Islet of Langerhans (tissue), 1 donor: ENCODE measurements at regions not wholly inside any gene's neighbourhood (a gene's known extent, or its start where the extent isn't known, plus 50 kb on each side); places are given as distances from the start of the nearest gene placed in this dataset.

ENCODE experiments used
- FAIRE-seq: peaks from one replicate; lab custom pipeline; 2011; peaks lifted over from hg19 to GRCh38; lab: Jason Lieb, UNC

- FAIRE-seq = no peak
Measured at GRCh38 chr10:28058746-28059145, 59.9 kb upstream of the ODAD2 start.

GRCh38 chr10:28054228-28054860, 55.5 kb upstream of the ODAD2 start:
- FAIRE-seq = no peak

- no peak for FAIRE-seq
Measured at GRCh38 chr10:28049286-28049685, 50.4 kb upstream of the ODAD2 start.
